ENCODE measurements at regions not wholly inside any gene's neighbourhood (a gene's known extent, or its start where the extent isn't known, plus 50 kb on each side); places are given as distances from the start of the nearest gene placed in this dataset.

DNA sequence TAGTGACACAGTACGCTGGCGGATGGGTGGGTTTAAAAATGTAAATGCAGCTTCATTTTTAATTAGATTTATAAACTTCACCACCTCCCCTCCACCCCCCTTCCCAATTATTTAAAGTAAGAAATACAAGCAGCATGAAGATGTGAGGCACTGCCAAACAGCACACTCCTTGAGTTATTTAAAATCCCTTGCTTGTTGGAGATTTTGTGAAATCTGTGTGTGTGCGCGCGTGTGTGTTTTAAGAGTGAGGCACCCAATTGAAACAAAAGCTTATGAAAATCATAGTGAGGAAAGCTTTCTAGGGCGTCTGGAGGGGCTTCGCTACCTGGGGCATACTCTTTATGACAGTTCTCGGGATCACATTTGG, 219.6 kb upstream of the IRX3 start:
- TF ChIP-seq, protein P1, sequence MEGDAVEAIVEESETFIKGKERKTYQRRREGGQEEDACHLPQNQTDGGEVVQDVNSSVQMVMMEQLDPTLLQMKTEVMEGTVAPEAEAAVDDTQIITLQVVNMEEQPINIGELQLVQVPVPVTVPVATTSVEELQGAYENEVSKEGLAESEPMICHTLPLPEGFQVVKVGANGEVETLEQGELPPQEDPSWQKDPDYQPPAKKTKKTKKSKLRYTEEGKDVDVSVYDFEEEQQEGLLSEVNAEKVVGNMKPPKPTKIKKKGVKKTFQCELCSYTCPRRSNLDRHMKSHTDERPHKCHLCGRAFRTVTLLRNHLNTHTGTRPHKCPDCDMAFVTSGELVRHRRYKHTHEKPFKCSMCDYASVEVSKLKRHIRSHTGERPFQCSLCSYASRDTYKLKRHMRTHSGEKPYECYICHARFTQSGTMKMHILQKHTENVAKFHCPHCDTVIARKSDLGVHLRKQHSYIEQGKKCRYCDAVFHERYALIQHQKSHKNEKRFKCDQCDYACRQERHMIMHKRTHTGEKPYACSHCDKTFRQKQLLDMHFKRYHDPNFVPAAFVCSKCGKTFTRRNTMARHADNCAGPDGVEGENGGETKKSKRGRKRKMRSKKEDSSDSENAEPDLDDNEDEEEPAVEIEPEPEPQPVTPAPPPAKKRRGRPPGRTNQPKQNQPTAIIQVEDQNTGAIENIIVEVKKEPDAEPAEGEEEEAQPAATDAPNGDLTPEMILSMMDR (IDR thresholded peaks at IDR 0.05; ENCODE audit: low read depth, low read length) = no peak

DNA sequence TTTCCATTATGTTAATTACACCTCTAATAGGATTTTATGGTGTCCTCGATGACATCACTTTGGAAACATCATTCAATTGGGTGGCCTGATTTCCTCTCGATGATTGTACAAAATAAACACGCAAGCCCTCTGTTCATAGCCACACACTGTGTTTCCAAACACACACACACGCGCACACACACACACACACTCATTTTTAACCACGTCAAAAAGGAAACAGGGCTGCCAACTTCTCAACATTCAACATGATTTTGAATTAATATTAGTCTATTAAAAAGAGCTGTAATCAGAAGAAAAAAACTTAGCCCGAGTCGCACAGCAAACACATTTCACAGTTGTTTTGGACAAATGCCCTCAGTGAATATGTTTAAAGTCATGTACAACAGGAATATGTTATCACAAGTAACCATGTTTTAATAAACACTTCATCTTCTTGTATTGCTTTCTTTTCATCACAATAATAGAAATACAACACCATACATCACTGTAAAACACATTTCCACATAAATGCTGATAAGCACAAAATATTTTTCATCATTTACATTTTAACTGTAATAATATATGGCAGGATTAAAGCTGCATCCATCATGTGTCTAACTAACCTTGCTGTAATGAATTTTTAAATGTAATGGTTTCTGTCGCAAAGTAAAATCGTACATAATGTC, 219.1 kb upstream of the IRX3 start:
- TF ChIP-seq, protein P1 (IDR thresholded peaks at IDR 0.05; ENCODE audit: low read depth, low read length) = no peak
- H3K4me3 ChIP-seq (ENCODE audit: low read depth, low read length) = no peak overlapping the region

More for the DNA sequence above, 219.6 kb upstream of the IRX3 start:
- H3K4me3 ChIP-seq (ENCODE audit: low read depth, low read length) = no peak overlapping the region

DNA sequence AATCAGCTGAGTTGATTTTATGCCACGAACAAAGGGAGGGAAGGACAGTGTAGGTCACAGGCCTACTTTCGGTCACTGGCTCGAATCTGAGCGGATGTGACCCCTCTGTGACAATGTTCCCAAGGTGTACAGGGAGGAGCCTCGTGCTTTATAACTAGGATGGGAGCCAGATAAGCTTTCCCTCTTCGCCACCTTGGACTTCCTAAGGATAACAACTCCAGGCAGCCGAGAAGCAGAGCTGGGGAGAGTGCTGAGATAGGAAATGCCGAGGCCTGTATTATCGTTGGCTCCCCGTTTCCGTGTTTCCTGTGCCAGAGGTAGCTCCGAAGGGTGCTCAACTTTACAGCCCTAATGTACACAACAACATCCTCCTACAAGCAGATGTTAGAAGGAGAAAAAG, 217.8 kb upstream of the IRX3 start:
- TF ChIP-seq, protein P1 (IDR thresholded peaks at IDR 0.05; ENCODE audit: low read depth, low read length) = no peak
- no peak overlapping the region for H3K4me3 ChIP-seq (ENCODE audit: low read depth, low read length)

DNA sequence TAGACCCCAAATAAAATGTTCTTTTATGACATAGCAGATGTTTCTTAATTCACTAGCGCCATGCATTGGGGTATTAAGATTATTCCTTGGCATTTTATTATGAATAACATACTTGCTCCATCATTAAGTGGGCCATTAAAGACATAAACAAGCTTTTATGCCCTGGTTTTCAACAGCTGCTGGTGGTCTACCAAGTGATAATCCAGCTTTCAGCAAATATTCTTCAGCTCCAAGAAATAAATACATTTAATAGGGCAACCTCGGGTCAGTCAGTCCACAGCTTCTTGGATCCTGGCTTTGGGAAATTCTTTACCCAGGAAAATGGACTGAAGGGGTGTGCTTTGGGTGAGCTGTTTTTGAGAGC, 217.3 kb upstream of the IRX3 start:
- H3K4me3 ChIP-seq (ENCODE audit: low read depth, low read length) = no peak overlapping the region
- TF ChIP-seq, protein P1 (IDR thresholded peaks at IDR 0.05; ENCODE audit: low read depth, low read length) = no peak

GRCh38 chr16:54503011-54503855, 216.6 kb upstream of the IRX3 start:
- H3K4me3 ChIP-seq (ENCODE audit: low read depth, low read length) = no peak overlapping the region
- TF ChIP-seq, protein P1 (IDR thresholded peaks at IDR 0.05; ENCODE audit: low read depth, low read length) = no peak

GRCh38 chr16:54501797-54502196, 215.2 kb upstream of the IRX3 start:
- TF ChIP-seq, protein P1 (IDR thresholded peaks at IDR 0.05; ENCODE audit: low read depth, low read length) = no peak
- no peak overlapping the region for H3K4me3 ChIP-seq (ENCODE audit: low read depth, low read length)

- no peak overlapping the region for H3K4me3 ChIP-seq (ENCODE audit: low read depth, low read length)
- TF ChIP-seq, protein P1 (IDR thresholded peaks at IDR 0.05; ENCODE audit: low read depth, low read length) = no peak
Measured at GRCh38 chr16:54493594-54493993, 207.0 kb upstream of the IRX3 start.

Measured in WI38 (cell line).